Hepatocyte (in vitro differentiated cells): ENCODE measurements at regions not wholly inside any gene's neighbourhood (a gene's known extent, or its start where the extent isn't known, plus 50 kb on each side); places are given as distances from the start of the nearest gene placed in this dataset.
"Not testable (repeated sequence)": the region's sequence is repeated elsewhere in the genome, so short reads cannot be mapped to it uniquely, and the experiment has no call there.

ENCODE experiments used
- DNase-seq: peaks from one replicate; pipeline ENCODE4 v3.0.0-alpha.2; 2016; ENCODE audit warnings: low spot score
- H2AFZ ChIP-seq: fragments of 200-600 bp; sonication (generic); 2 replicates; pipeline ENCODE4 v1.6.0; 2016; ENCODE audit warnings: antibody characterized with exemption, mild to moderate bottlenecking
- H3K27ac ChIP-seq: fragments of 200-600 bp; sonication (generic); 2 replicates; pipeline ENCODE4 v1.5.1; 2016; ENCODE audit warnings: mild to moderate bottlenecking
- H3K27me3 ChIP-seq: fragments of 200-600 bp; sonication (generic); 2 replicates; pipeline ENCODE4 v1.6.1; 2016
- H3K36me3 ChIP-seq: fragments of 200-600 bp; sonication (generic); replicated peaks from 2 replicates; pipeline ENCODE4 v1.5.1; 2016; ENCODE audit warnings: low read depth; ENCODE audit not compliant: insufficient read depth
- H3K4me1 ChIP-seq: fragments of 200-600 bp; sonication (generic); 2 replicates; pipeline ENCODE4 v1.5.1; 2016; ENCODE audit warnings: mild to moderate bottlenecking, moderate library complexity; ENCODE audit not compliant: insufficient read depth
- H3K4me2 ChIP-seq: fragments of 200-600 bp; sonication (generic); 2 replicates; pipeline ENCODE4 v1.6.0; 2016
- H3K4me3 ChIP-seq: fragments of 200-600 bp; sonication (generic); 2 replicates; pipeline ENCODE4 v1.5.1; 2016; ENCODE audit warnings: mild to moderate bottlenecking
- H3K79me2 ChIP-seq: fragments of 200-600 bp; sonication (generic); 2 replicates; pipeline ENCODE4 v1.6.0; 2017; ENCODE audit warnings: mild to moderate bottlenecking
- H3K9me2 ChIP-seq: fragments of 200-600 bp; sonication (generic); replicated peaks from 2 replicates; pipeline ENCODE4 v1.6.0; 2017; ENCODE audit warnings: mild to moderate bottlenecking; ENCODE audit not compliant: insufficient read depth
- H3K9me3 ChIP-seq: fragments of 200-600 bp; sonication (generic); 2 replicates; pipeline ENCODE4 v1.5.1; 2016; ENCODE audit warnings: low read depth, mild to moderate bottlenecking
- H4K20me1 ChIP-seq: fragments of 200-600 bp; sonication (generic); 2 replicates; pipeline ENCODE4 v1.6.0; 2016; ENCODE audit warnings: mild to moderate bottlenecking; ENCODE audit not compliant: insufficient read depth, poor library complexity, severe bottlenecking
- CTCF ChIP-seq: fragments of 200-600 bp; sonication (generic); IDR thresholded peaks from 2 replicates; pipeline ENCODE4 v1.5.1; 2016; ENCODE audit warnings: antibody characterized with exemption, mild to moderate bottlenecking; ENCODE audit not compliant: poor library complexity
- EZH2 ChIP-seq: fragments of 200-600 bp; sonication (generic); IDR thresholded peaks from 2 replicates; pipeline ENCODE4 v1.6.1; 2016; ENCODE audit warnings: antibody characterized with exemption, mild to moderate bottlenecking, borderline replicate concordance
- EZH2phosphoT487 ChIP-seq: fragments of 200-600 bp; sonication (generic); IDR thresholded peaks from one replicate; pipeline ENCODE4 v1.6.1; 2018; ENCODE audit warnings: antibody characterized with exemption, mild to moderate bottlenecking, low read depth, moderate library complexity; ENCODE audit not compliant: unreplicated experiment, severe bottlenecking
- WGBS: methylation state at CpG from one replicate; pipeline ENCODE4 v1.1.6; 2016; ENCODE audit warnings: low lambda C conversion rate; ENCODE audit errors: missing lambda C conversion rate; 5-methylcytosine and 5-hydroxymethylcytosine counted together

- Histone ChIP-seq H3K9me3 (no peaks in the 10 kb centered on the region), H3K4me2 (peak overlapping the region; percentile 97), H3K9me2 (no peaks in the 10 kb centered on the region), H3K4me3 (no peak overlapping the region), H2AFZ (no peak overlapping the region), H3K27me3 (no peaks in the 10 kb centered on the region), H3K79me2 (no peaks in the 10 kb centered on the region), H3K27ac (peak overlapping the region; percentile 83), H3K36me3 (no peaks in the 10 kb centered on the region), H4K20me1 (no peaks in the 10 kb centered on the region), H3K4me1 (peaks cover 15% of the 10 kb centered on the region)
- DNase-seq, result no peak
- WGBS, result 82% methylated on average over 7 of the region's 7 CpGs
- TF ChIP-seq EZH2phosphoT487 (no peak), EZH2 (no peak), CTCF (no peak)
Observed at GRCh38 chr9:129549139-129549538, 71.8 kb downstream of the C9orf50 start.

GRCh38 chr9:129548571-129549135 is 72.2 kb downstream of the C9orf50 start:
- Histone ChIP-seq H3K4me1 (peaks cover 15% of the 10 kb centered on the region), H3K4me3 (no peak overlapping the region), H3K27me3 (no peaks in the 10 kb centered on the region), H3K4me2 (no peak overlapping the region), H3K79me2 (no peaks in the 10 kb centered on the region), H3K27ac (peak overlapping the region; percentile 83), H3K9me3 (no peaks in the 10 kb centered on the region), H3K9me2 (no peaks in the 10 kb centered on the region), H3K36me3 (no peaks in the 10 kb centered on the region), H2AFZ (no peak overlapping the region), H4K20me1 (no peaks in the 10 kb centered on the region)
- WGBS, result 74% methylated on average over 11 of the region's 11 CpGs
- DNase-seq, result no peak
- no peak for TF ChIP-seq EZH2

- Histone ChIP-seq H3K79me2 (no peaks in the 10 kb centered on the region), H3K4me2 (no peak overlapping the region), H3K36me3 (no peaks in the 10 kb centered on the region), H3K9me2 (no peaks in the 10 kb centered on the region), H4K20me1 (no peaks in the 10 kb centered on the region), H3K4me1 (peaks cover 15% of the 10 kb centered on the region), H3K27me3 (no peaks in the 10 kb centered on the region), H3K4me3 (no peak overlapping the region), H3K27ac (no peak overlapping the region), H2AFZ (no peak overlapping the region), H3K9me3 (no peaks in the 10 kb centered on the region)
- DNase-seq, result no peak
- WGBS, result 95% methylated on average over 9 of the region's 9 CpGs
- TF ChIP-seq CTCF (no peak), EZH2 (no peak), EZH2phosphoT487 (no peak)
Observed at GRCh38 chr9:129547869-129548570, 72.9 kb downstream of the C9orf50 start.

- Histone ChIP-seq H3K36me3 (no peaks in the 10 kb centered on the region), H3K79me2 (no peaks in the 10 kb centered on the region), H3K9me3 (no peaks in the 10 kb centered on the region), H3K9me2 (no peaks in the 10 kb centered on the region), H3K4me2 (no peak overlapping the region), H4K20me1 (no peaks in the 10 kb centered on the region), H3K27me3 (no peaks in the 10 kb centered on the region), H3K4me3 (no peak overlapping the region), H3K4me1 (peaks cover 15% of the 10 kb centered on the region), H3K27ac (no peak overlapping the region), H2AFZ (no peak overlapping the region)
- TF ChIP-seq EZH2 (no peak), EZH2phosphoT487 (no peak), CTCF (no peak)
- no peak for DNase-seq
- WGBS, result 76% methylated on average over 4 of the region's 4 CpGs
Observed at GRCh38 chr9:129547063-129547462, 73.8 kb downstream of the C9orf50 start.

- not testable (repeated sequence) for H3K36me3 ChIP-seq, H3K4me2 ChIP-seq, H3K9me3 ChIP-seq, H4K20me1 ChIP-seq, H2AFZ ChIP-seq, H3K9me2 ChIP-seq, H3K27me3 ChIP-seq, H3K79me2 ChIP-seq, H3K27ac ChIP-seq, H3K4me3 ChIP-seq, DNase-seq
- H3K4me1 ChIP-seq, result peaks cover 14% of the 10 kb centered on the region
- WGBS, result 93% methylated on average over 8 of the region's 8 CpGs
Observed at GRCh38 chr9:129545876-129546275, 75.0 kb downstream of the C9orf50 start.
